ENCODE measurements at regions not wholly inside any gene's neighbourhood (a gene's known extent, or its start where the extent isn't known, plus 50 kb on each side); places are given as distances from the start of the nearest gene placed in this dataset.

- DNase-seq = peak in 1 of 2 experiments; percentile 64
These were observed 171.9 kb upstream of the GATA6 start for GRCh38 chr18:21997207-21998143.

GRCh38 chr18:21998486-21998885, 170.9 kb upstream of the GATA6 start:
- DNase-seq = no peak

GRCh38 chr18:22001912-22002487, 167.4 kb upstream of the GATA6 start:
- no peak for DNase-seq

- DNase-seq = no peak
These were observed 164.1 kb upstream of the GATA6 start for GRCh38 chr18:22005191-22005841.

GRCh38 chr18:22006458-22006857, 162.9 kb upstream of the GATA6 start:
- no peak for DNase-seq

- no peak for DNase-seq
These were observed 160.1 kb upstream of the GATA6 start for GRCh38 chr18:22009242-22009641.

GRCh38 chr18:22013993-22014392, 155.4 kb upstream of the GATA6 start:
- no peak for DNase-seq

- DNase-seq = no peak
These were observed 154.2 kb upstream of the GATA6 start for GRCh38 chr18:22015156-22015555.

- DNase-seq = no peak
These were observed 151.0 kb upstream of the GATA6 start for GRCh38 chr18:22018366-22018765.

GRCh38 chr18:22019193-22019592, 150.2 kb upstream of the GATA6 start:
- DNase-seq = no peak

GRCh38 chr18:22020127-22020866, 149.1 kb upstream of the GATA6 start:
- no peak for DNase-seq

GRCh38 chr18:22020867-22021370, 148.5 kb upstream of the GATA6 start:
- DNase-seq = no peak

- no peak for DNase-seq
These were observed 147.7 kb upstream of the GATA6 start for GRCh38 chr18:22021701-22022100.

GRCh38 chr18:22024924-22025323, 144.5 kb upstream of the GATA6 start:
- DNase-seq = no peak

GRCh38 chr18:22026362-22026761, 143.0 kb upstream of the GATA6 start:
- no peak for DNase-seq

- DNase-seq = no peak
These were observed 142.5 kb upstream of the GATA6 start for GRCh38 chr18:22026889-22027288.

GRCh38 chr18:22031611-22032010, 137.8 kb upstream of the GATA6 start:
- no peak for DNase-seq

GRCh38 chr18:22032392-22032961, 136.9 kb upstream of the GATA6 start:
- peak; percentile 54 to 84 for DNase-seq

- no peak for DNase-seq
These were observed 136.3 kb upstream of the GATA6 start for GRCh38 chr18:22033085-22033484.

GRCh38 chr18:22034276-22034675, 135.1 kb upstream of the GATA6 start:
- DNase-seq = no peak

GRCh38 chr18:22040533-22040932, 128.9 kb upstream of the GATA6 start:
- no peak for DNase-seq

GRCh38 chr18:22043837-22044236, 125.6 kb upstream of the GATA6 start:
- DNase-seq = no peak
